ENCODE measurements at regions not wholly inside any gene's neighbourhood (a gene's known extent, or its start where the extent isn't known, plus 50 kb on each side); places are given as distances from the start of the nearest gene placed in this dataset.

DNA sequence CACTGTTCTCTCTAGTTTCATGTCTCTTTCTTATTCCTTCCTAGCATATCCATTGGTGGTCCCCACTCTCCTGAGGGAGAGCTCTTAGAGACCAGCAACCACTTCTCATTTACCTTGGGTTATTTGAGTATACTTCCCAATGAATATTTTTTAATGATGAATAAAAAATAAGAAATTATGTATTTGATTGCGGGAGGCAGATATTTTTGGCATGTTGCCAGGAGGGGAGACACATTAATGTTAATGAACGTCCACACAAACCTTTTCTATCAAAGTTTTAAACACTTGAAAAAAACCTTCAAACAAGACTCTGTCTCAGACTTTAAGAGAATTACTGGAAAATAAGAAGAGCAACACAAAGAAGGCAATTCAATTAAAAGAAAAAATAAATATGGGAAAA lies 260.6 kb upstream of the MAGI2 start:
- H3K4me3 ChIP-seq (replicated peaks; ENCODE audit: low read depth, low read length) = no peak overlapping the region
- TF ChIP-seq, protein P1, sequence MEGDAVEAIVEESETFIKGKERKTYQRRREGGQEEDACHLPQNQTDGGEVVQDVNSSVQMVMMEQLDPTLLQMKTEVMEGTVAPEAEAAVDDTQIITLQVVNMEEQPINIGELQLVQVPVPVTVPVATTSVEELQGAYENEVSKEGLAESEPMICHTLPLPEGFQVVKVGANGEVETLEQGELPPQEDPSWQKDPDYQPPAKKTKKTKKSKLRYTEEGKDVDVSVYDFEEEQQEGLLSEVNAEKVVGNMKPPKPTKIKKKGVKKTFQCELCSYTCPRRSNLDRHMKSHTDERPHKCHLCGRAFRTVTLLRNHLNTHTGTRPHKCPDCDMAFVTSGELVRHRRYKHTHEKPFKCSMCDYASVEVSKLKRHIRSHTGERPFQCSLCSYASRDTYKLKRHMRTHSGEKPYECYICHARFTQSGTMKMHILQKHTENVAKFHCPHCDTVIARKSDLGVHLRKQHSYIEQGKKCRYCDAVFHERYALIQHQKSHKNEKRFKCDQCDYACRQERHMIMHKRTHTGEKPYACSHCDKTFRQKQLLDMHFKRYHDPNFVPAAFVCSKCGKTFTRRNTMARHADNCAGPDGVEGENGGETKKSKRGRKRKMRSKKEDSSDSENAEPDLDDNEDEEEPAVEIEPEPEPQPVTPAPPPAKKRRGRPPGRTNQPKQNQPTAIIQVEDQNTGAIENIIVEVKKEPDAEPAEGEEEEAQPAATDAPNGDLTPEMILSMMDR (IDR thresholded peaks at IDR 0.05; ENCODE audit: low read depth, low read length, missing control alignments) = no peak
- no peak for DNase-seq (ENCODE audit: extremely low read depth, low read depth)

DNA sequence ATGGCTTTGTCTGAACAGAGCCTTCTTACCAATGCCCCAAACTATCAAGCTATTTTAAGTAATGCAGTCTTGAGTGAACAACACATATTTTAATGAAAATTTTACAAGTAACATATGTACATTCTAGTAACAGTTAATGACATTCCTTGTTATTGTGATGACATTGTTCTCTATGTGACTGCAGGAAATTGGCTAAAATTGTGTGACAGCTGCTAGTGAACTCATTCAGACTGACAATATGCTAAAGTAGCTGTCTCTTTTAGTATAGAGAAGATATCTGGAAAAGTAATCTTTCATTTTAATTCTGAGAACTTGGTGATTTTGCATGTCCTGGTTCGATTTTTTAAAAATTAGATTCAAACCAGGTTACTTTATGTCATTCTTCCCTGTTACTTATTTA lies 259.8 kb upstream of the MAGI2 start:
- no peak overlapping the region for H3K4me3 ChIP-seq (replicated peaks; ENCODE audit: low read depth, low read length)
- TF ChIP-seq, protein P1 (IDR thresholded peaks at IDR 0.05; ENCODE audit: low read depth, low read length, missing control alignments) = no peak
- no peak for DNase-seq (ENCODE audit: extremely low read depth, low read depth)

DNA sequence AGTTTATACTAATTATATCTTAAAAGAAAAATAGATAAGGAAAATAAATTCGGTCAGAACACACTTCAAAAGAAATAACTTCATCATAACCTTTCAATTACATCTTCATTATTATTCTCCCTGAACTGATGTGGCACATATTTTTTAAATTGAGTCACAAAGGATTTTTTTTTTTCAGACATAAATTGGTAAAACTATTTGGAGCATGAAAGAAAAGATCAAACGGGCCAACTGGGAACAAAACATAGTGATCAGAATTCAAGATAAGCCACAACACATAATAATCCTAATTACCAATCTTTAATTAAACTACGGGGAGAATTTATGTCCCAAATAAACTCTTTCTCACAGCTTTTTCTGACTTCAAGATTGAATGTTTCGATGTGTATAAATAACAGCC lies 258.2 kb upstream of the MAGI2 start:
- TF ChIP-seq, protein P1 (IDR thresholded peaks at IDR 0.05; ENCODE audit: low read depth, low read length, missing control alignments) = no peak
- no peak for DNase-seq (ENCODE audit: extremely low read depth, low read depth)

DNA sequence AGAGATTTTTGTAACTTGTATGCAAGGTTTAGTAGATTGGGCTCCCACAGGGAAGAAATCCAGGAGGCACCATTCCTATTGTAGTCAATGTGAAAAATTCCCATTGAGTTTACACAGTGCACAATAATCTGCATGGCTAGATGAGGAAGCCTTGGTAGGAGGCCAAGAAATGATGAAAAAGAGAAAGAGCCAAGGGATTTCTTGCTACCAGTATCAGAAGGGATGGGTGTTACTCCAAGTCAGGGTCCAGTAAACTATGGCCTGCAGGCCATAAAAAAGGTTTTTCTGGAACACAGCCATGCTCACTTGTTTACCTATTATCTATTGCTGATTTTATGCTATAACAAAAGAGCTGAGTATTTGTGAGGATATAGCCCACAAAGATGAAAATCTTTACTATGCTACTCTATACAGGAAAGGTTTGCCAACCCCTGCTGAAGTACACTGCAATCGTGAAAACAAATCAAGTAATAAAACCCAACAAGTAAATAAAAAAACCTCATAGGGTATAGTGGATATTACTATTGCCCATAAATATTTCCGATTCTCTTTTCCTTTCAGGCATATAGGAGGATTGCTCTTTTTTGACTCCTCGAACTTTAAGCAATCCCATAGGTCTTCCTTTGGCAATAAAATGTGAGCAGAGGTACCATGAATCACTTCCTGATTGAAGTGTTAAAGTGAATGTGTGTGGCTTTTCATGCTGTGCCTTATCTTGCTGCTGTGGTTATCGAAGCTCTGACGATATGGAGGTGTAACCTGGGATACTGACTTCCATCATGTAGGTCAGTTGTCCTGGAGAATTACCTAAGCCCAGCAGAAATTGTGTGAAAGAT lies 256.3 kb upstream of the MAGI2 start:
- no peak overlapping the region for H3K4me3 ChIP-seq (replicated peaks; ENCODE audit: low read depth, low read length)
- no peak for DNase-seq (ENCODE audit: extremely low read depth, low read depth)
- TF ChIP-seq, protein P1 (IDR thresholded peaks at IDR 0.05; ENCODE audit: low read depth, low read length, missing control alignments) = no peak

More for the DNA sequence above, 258.2 kb upstream of the MAGI2 start:
- H3K4me3 ChIP-seq (replicated peaks; ENCODE audit: low read depth, low read length) = no peak overlapping the region

DNA sequence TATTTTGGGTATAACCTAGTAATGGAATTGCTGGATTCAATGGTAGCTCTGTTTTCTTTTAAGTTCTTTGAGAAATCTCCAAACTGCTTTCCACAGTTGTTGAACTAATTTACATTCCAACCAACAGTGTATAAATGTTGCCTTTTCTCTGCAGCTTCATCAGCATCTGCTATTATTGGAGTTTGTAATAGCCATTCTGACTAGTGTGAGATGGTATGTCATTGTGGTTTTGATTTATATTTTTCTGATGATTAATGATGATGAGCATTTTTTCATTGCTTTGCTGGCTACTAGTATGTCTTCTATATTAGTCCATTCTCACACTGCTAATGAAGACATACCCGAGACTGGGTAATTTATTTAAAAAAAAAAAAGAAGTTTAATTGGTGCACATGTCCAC lies 248.6 kb upstream of the MAGI2 start:
- DNase-seq (ENCODE audit: extremely low read depth, low read depth) = no peak
- no peak overlapping the region for H3K4me3 ChIP-seq (replicated peaks; ENCODE audit: low read depth, low read length)
- TF ChIP-seq, protein P1 (IDR thresholded peaks at IDR 0.05; ENCODE audit: low read depth, low read length, missing control alignments) = no peak

DNA sequence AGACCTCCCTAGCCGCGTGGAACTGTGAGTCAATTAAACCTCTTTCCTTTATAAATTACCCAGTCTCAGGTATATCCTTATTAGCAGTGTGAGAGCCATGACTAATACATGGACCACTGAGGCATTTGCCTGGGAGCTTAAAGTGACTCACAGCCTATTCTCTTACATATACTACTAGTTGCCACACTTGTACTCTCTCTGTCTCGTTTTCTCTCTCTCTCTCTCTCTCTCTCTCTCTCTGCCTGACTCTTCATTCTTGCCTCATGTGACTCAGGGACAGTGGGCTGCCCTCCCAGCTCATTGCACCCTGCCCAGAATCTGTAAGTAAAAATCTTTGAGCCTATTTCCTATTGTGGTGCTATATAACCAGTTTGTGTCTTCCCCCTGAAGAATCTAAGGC lies 238.5 kb upstream of the MAGI2 start:
- H3K4me3 ChIP-seq (replicated peaks; ENCODE audit: low read depth, low read length) = no peak overlapping the region
- TF ChIP-seq, protein P1 (IDR thresholded peaks at IDR 0.05; ENCODE audit: low read depth, low read length, missing control alignments) = no peak
- DNase-seq (ENCODE audit: extremely low read depth, low read depth) = no peak
